WERI-Rb-1 (cell line): ENCODE measurements at regions not wholly inside any gene's neighbourhood (a gene's known extent, or its start where the extent isn't known, plus 50 kb on each side); places are given as distances from the start of the nearest gene placed in this dataset.

Experiments used
- DNase-seq: peaks from one replicate; pipeline ENCODE4 v3.0.0-alpha.2; 2020
- H3K27ac ChIP-seq: fragments of 250-450 bp; sonication (Bioruptor Pico); 2 replicates; pipeline ENCODE4 v1.5.1; 2020; ENCODE audit warnings: mild to moderate bottlenecking, moderate library complexity
- H3K27me3 ChIP-seq: fragments of 250-450 bp; sonication (Bioruptor Pico); 2 replicates; pipeline ENCODE4 v1.5.1; 2021; ENCODE audit warnings: mild to moderate bottlenecking, low read depth, moderate library complexity; ENCODE audit not compliant: insufficient read depth, severe bottlenecking
- H3K36me3 ChIP-seq: fragments of 250-450 bp; sonication (Bioruptor Pico); 2 replicates; pipeline ENCODE4 v1.5.1; 2020; ENCODE audit warnings: mild to moderate bottlenecking, moderate library complexity
- H3K4me3 ChIP-seq: 2 replicates; pipeline ENCODE4 v1.5.1; 2011; ENCODE audit warnings: low read depth, mild to moderate bottlenecking, control low read depth, low read length
- H3K9me3 ChIP-seq: fragments of 250-450 bp; sonication (Bioruptor Pico); 2 replicates; pipeline ENCODE4 v1.5.1; 2021; ENCODE audit warnings: mild to moderate bottlenecking, moderate library complexity; ENCODE audit not compliant: severe bottlenecking
- CTCF ChIP-seq: IDR thresholded peaks from 2 replicates; pipeline ENCODE4 v1.5.1; 2011; ENCODE audit warnings: low read depth, mild to moderate bottlenecking, control low read depth, inconsistent platforms, low read length

- Histone ChIP-seq H3K9me3 (no peaks in the 10 kb centered on the region), H3K27me3 (no peaks in the 10 kb centered on the region), H3K27ac (no peak overlapping the region), H3K36me3 (no peaks in the 10 kb centered on the region), H3K4me3 (no peak overlapping the region)
- no peak for TF ChIP-seq CTCF
- DNase-seq, result no peak
Measured at GRCh38 chr1:80673935-80674597, 1126.7 kb upstream of the ADGRL2 start.

- no peak overlapping the region for H3K4me3 ChIP-seq
- DNase-seq, result no peak
- no peaks in the 10 kb centered on the region for H3K27me3 ChIP-seq
- no peaks in the 10 kb centered on the region for H3K9me3 ChIP-seq
- no peak overlapping the region for H3K27ac ChIP-seq
- H3K36me3 ChIP-seq, result no peaks in the 10 kb centered on the region
- no peak for TF ChIP-seq CTCF
Measured at GRCh38 chr1:80668372-80668771, 1132.4 kb upstream of the ADGRL2 start.

GRCh38 chr1:80666073-80666472 lies 1134.7 kb upstream of the ADGRL2 start:
- DNase-seq, result no peak
- Histone ChIP-seq H3K36me3 (no peaks in the 10 kb centered on the region), H3K27ac (no peak overlapping the region), H3K27me3 (no peaks in the 10 kb centered on the region), H3K9me3 (no peaks in the 10 kb centered on the region), H3K4me3 (no peak overlapping the region)
- TF ChIP-seq CTCF, result no peak

- no peaks in the 10 kb centered on the region for H3K27me3 ChIP-seq
- no peaks in the 10 kb centered on the region for H3K9me3 ChIP-seq
- no peak for TF ChIP-seq CTCF
- no peak overlapping the region for H3K4me3 ChIP-seq
- H3K36me3 ChIP-seq, result no peaks in the 10 kb centered on the region
- DNase-seq, result no peak
- H3K27ac ChIP-seq, result no peak overlapping the region
Measured at GRCh38 chr1:80659161-80659560, 1141.6 kb upstream of the ADGRL2 start.

- H3K4me3 ChIP-seq, result no peak overlapping the region
- H3K27ac ChIP-seq, result no peak overlapping the region
- TF ChIP-seq CTCF, result no peak
Measured at GRCh38 chr1:80657707-80658106, 1143.0 kb upstream of the ADGRL2 start.

GRCh38 chr1:80657044-80657643 lies 1143.6 kb upstream of the ADGRL2 start:
- TF ChIP-seq CTCF, result no peak
- H3K4me3 ChIP-seq, result no peak overlapping the region
- DNase-seq, result no peak
- no peaks in the 10 kb centered on the region for H3K27me3 ChIP-seq
- no peaks in the 10 kb centered on the region for H3K36me3 ChIP-seq
- H3K9me3 ChIP-seq, result no peaks in the 10 kb centered on the region
- H3K27ac ChIP-seq, result no peak overlapping the region

More at GRCh38 chr1:80657707-80658106, 1143.0 kb upstream of the ADGRL2 start:
- no peaks in the 10 kb centered on the region for H3K36me3 ChIP-seq
- no peaks in the 10 kb centered on the region for H3K27me3 ChIP-seq
- DNase-seq, result no peak
- H3K9me3 ChIP-seq, result no peaks in the 10 kb centered on the region
